ENCODE measurements at regions not wholly inside any gene's neighbourhood (a gene's known extent, or its start where the extent isn't known, plus 50 kb on each side); places are given as distances from the start of the nearest gene placed in this dataset.

GRCh38 chrX:13147733-13148132, 103.3 kb upstream of the FAM9C start:
- TF ChIP-seq TAF1 (IDR thresholded peaks at IDR 0.05; ENCODE audit: low read depth, low read length) (no peak), POLR2A (IDR thresholded peaks at IDR 0.05; ENCODE audit: low read depth, low read length) (no peak), POLR2AphosphoS5 (IDR thresholded peaks at IDR 0.05; ENCODE audit: low read depth, low read length) (no peak), SPI1 (IDR thresholded peaks at IDR 0.05; ENCODE audit: low read depth, low read length) (no peak), POU2F2 (IDR thresholded peaks at IDR 0.05; ENCODE audit: low read depth, low read length) (no peak), PAX5 (IDR thresholded peaks at IDR 0.05; ENCODE audit: insufficient read depth, low read length, severe bottlenecking) (no peak)

Measured in GM12891 (cell line).